K562 (cell line): ENCODE measurements at regions not wholly inside any gene's neighbourhood (a gene's known extent, or its start where the extent isn't known, plus 50 kb on each side); places are given as distances from the start of the nearest gene placed in this dataset.

Experiments used
- ATAC-seq: fragments of 200-7000 bp; cut with Tn5 transposase; 3 replicates; pipeline ENCODE4 v1.9.1; 2020; ENCODE audit warnings: moderate library complexity
- BruUV-seq: library from RNA; stranded (reverse); fragments of 400-500 nt; replicated peaks from 2 replicates; lab custom pipeline; 2021; lab: Mats Ljungman, UMichigan
- CTCF ChIA-PET: fragments of 300-600 bp; formaldehyde crosslinking; extraction: SDS; loops from one replicate; lab custom pipeline; 2021; ENCODE audit warnings: low intra/inter-chr PET ratio; lab: Yijun Ruan, JAX
- POLR2A ChIA-PET: fragments of 300-600, 350-650 bp; sonication (Branson Sonifier 250); formaldehyde crosslinking; extraction: SDS; loops from one replicate; lab custom pipeline; 2021; ENCODE audit warnings: antibody characterized with exemption, inconsistent platforms; lab: Yijun Ruan, JAX
- DNase-seq, 4 experiments: peaks; one replicate each; pipeline versions ENCODE4 v3.0.0 to v3.0.0-alpha.2; 2011 to 2018; ENCODE audit warnings: low spot score in 3 of 4, mixed read lengths in 3 of 4; ENCODE audit errors: extremely low read depth in 1 of 4
- FAIRE-seq: peaks from 2 replicates; lab custom pipeline; 2011; peaks lifted over from hg19 to GRCh38; lab: Jason Lieb, UNC
- H2AFZ ChIP-seq: 2 replicates; pipeline ENCODE4 v1.6.0; 2011; ENCODE audit warnings: low read depth, low read length, control low read depth, inconsistent platforms
- H3K27ac ChIP-seq: fragments of 200-600 bp; 3 replicates; pipeline ENCODE4 v1.8.0; 2011; ENCODE audit warnings: low read depth, mild to moderate bottlenecking, control low read depth, inconsistent platforms, low read length, moderate library complexity, mixed read lengths; ENCODE audit errors: extremely low read depth
- H3K27me3 ChIP-seq, 2 experiments: fragments of 300-600 bp in 1 of 2; 2 replicates in 1 of 2; 3 replicates in 1 of 2; pipeline versions ENCODE4 v1.6.0 to v1.8.0; 2011; ENCODE audit warnings: inconsistent platforms in 2 of 2, low read length in 2 of 2, mild to moderate bottlenecking in 1 of 2, mixed read lengths in 1 of 2, moderate library complexity in 1 of 2; ENCODE audit not compliant: control insufficient read depth in 2 of 2, insufficient read depth in 2 of 2
- H3K36me3 ChIP-seq: fragments of 300-600 bp; 3 replicates; pipeline ENCODE4 v1.8.0; 2011; ENCODE audit warnings: mild to moderate bottlenecking, low read length, inconsistent platforms; ENCODE audit not compliant: control insufficient read depth, insufficient read depth
- H3K4me1 ChIP-seq, 2 experiments: fragments of 200-600 bp in 1 of 2; replicated peaks in 1 of 2; 2 replicates in 1 of 2; 3 replicates in 1 of 2; pipeline versions ENCODE4 v1.5.1 to v1.8.0; 2011; ENCODE audit warnings: inconsistent platforms in 2 of 2, low read length in 2 of 2, mild to moderate bottlenecking in 1 of 2, mixed read lengths in 1 of 2, moderate library complexity in 1 of 2; ENCODE audit not compliant: control insufficient read depth in 2 of 2, insufficient read depth in 2 of 2
- H3K4me2 ChIP-seq: 2 replicates; pipeline ENCODE4 v1.6.1; 2011; ENCODE audit warnings: low read length, control low read depth, inconsistent platforms, mixed read lengths; ENCODE audit not compliant: insufficient read depth
- H3K4me3 ChIP-seq: fragments of 200-600 bp; sonication (generic), shearing (Covaris generic); 2 replicates; pipeline ENCODE4 v1.5.1; 2016; ENCODE audit warnings: control low read depth, inconsistent platforms
- H3K79me2 ChIP-seq: fragments of 200-600 bp; 3 replicates; pipeline ENCODE4 v1.8.0; 2011; ENCODE audit warnings: low read length, inconsistent platforms; ENCODE audit not compliant: control insufficient read depth, insufficient read depth
- H3K9ac ChIP-seq, 2 experiments: 2 replicates each; pipeline versions ENCODE4 v1.6.0 to v1.6.1; 2011; ENCODE audit warnings: low read depth in 2 of 2, low read length in 2 of 2, control low read depth in 1 of 2, inconsistent platforms in 1 of 2, mild to moderate bottlenecking in 1 of 2, mixed read lengths in 1 of 2; ENCODE audit not compliant: insufficient read depth in 1 of 2
- H3K9me1 ChIP-seq: one replicate; pipeline ENCODE4 v1.6.0; 2011; ENCODE audit warnings: inconsistent platforms, mild to moderate bottlenecking, low read length, moderate library complexity; ENCODE audit not compliant: control insufficient read depth, insufficient read depth
- H3K9me3 ChIP-seq: replicated peaks from 2 replicates; pipeline ENCODE4 v1.5.1; 2011; ENCODE audit warnings: low read depth, low read length, inconsistent platforms; ENCODE audit not compliant: control insufficient read depth, insufficient read depth
- H4K20me1 ChIP-seq: replicated peaks from 2 replicates; pipeline ENCODE4 v1.6.1; 2011; ENCODE audit warnings: low read length, inconsistent platforms, mixed read lengths; ENCODE audit not compliant: control insufficient read depth, insufficient read depth
- CCAR2 ChIP-seq: fragments of 200-400 bp; formaldehyde crosslinking; IDR thresholded peaks from 2 replicates; pipeline ENCODE4 v1.6.1; 2017; ENCODE audit warnings: mild to moderate bottlenecking, low read depth, low read length
- LARP7 ChIP-seq: fragments of 450-650 bp; IDR thresholded peaks from 2 replicates; pipeline ENCODE4 v1.6.1; 2016
- MCM2 ChIP-seq: fragments of 450-650 bp; IDR thresholded peaks from 2 replicates; pipeline ENCODE4 v1.6.1; 2017; ENCODE audit warnings: low read depth, mild to moderate bottlenecking
- MIER1 ChIP-seq: fragments of 450-650 bp; IDR thresholded peaks from 2 replicates; pipeline ENCODE4 v1.6.1; 2016; ENCODE audit warnings: antibody characterized with exemption, mild to moderate bottlenecking, low read depth
- ZNF12 ChIP-seq: sonication (generic); formaldehyde crosslinking; IDR thresholded peaks from 2 replicates; pipeline ENCODE4 v1.4.0; 2020; ENCODE audit warnings: mild to moderate bottlenecking, missing genetic modification reagents
- WGBS: fragments of 100-300 bp; shearing (Covaris generic); methylation state at CpG from one replicate; pipeline ENCODE4 v1.1.6; 2016; ENCODE audit warnings: low coverage, mixed read lengths; ENCODE audit not compliant: insufficient coverage; ENCODE audit errors: missing lambda C conversion rate; 5-methylcytosine and 5-hydroxymethylcytosine counted together
- in situ Hi-C: fragments of 300-500 bp; cut with MboI; formaldehyde crosslinking; loops from 4 replicates; pipeline ENCODE4 v1.15.0; 2018; ENCODE audit warnings: inconsistent platforms, mixed read lengths
- intact Hi-C: fragments of 100-400 bp; cut with micrococcal nuclease; formaldehyde crosslinking; loops from 2 replicates; pipeline ENCODE4 v1.14.2; 2022
- TF ChIP-seq, protein P1 (sequence below): fragments of 250-450 bp; sonication (Bioruptor Pico); IDR thresholded peaks from 2 replicates; pipeline ENCODE4 v1.5.0; 2021
- TF ChIP-seq, protein P2 (sequence below): fragments of 250-450 bp; sonication (Bioruptor Pico); IDR thresholded peaks from 2 replicates; pipeline ENCODE4 v1.5.0; 2020; ENCODE audit warnings: mild to moderate bottlenecking
- TF ChIP-seq, protein P3 (sequence below): sonication (generic); formaldehyde crosslinking; IDR thresholded peaks from 2 replicates; pipeline ENCODE4 v1.8.1; 2022; ENCODE audit warnings: missing genetic modification reagents
- TF ChIP-seq, protein P4 (sequence below), 2 experiments: fragments of 450-650 bp; IDR thresholded peaks; 2 replicates each; pipeline ENCODE4 v1.6.1; 2018; ENCODE audit warnings: mild to moderate bottlenecking in 2 of 2, low read depth in 1 of 2; ENCODE audit not compliant: partially characterized antibody in 2 of 2
- TF ChIP-seq, protein P5 (sequence below), 2 experiments: IDR thresholded peaks in 1 of 2; conservative IDR thresholded peaks in 1 of 2; 2 replicates each; pipeline ENCODE4 v1.6.1; 2016; ENCODE audit warnings: low read depth in 2 of 2, mild to moderate bottlenecking in 1 of 2, missing compliant biosample characterization in 1 of 2, missing genetic modification characterization in 1 of 2, moderate library complexity in 1 of 2

DNA sequence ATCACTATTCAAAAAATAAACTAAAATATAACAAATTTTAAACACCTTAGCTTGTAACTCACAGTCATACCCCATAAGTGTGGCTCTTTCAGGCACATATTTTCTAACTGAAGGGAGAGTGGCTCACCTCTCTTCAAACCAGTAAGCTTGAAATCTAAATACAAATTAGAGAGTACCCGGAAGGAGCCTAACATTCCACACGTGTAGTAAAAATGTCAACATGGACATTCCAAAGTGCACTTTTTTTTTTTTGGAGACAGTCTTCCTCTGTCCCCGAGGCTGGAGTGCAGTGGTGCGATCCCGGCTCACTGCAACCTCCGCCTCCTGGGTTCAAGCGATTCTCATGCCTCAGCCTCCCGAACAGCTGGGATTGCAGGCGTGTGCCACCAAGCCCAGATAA is 275.6 kb upstream of the ADGRL2 start (continued):
- TF ChIP-seq, protein P1, sequence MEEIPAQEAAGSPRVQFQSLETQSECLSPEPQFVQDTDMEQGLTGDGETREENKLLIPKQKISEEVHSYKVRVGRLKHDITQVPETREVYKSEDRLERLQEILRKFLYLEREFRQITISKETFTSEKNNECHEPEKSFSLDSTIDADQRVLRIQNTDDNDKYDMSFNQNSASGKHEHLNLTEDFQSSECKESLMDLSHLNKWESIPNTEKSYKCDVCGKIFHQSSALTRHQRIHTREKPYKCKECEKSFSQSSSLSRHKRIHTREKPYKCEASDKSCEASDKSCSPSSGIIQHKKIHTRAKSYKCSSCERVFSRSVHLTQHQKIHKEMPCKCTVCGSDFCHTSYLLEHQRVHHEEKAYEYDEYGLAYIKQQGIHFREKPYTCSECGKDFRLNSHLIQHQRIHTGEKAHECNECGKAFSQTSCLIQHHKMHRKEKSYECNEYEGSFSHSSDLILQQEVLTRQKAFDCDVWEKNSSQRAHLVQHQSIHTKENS (CRISPR knock-in tag): no peak
- no peak for TF ChIP-seq MIER1
- TF ChIP-seq, protein P2, sequence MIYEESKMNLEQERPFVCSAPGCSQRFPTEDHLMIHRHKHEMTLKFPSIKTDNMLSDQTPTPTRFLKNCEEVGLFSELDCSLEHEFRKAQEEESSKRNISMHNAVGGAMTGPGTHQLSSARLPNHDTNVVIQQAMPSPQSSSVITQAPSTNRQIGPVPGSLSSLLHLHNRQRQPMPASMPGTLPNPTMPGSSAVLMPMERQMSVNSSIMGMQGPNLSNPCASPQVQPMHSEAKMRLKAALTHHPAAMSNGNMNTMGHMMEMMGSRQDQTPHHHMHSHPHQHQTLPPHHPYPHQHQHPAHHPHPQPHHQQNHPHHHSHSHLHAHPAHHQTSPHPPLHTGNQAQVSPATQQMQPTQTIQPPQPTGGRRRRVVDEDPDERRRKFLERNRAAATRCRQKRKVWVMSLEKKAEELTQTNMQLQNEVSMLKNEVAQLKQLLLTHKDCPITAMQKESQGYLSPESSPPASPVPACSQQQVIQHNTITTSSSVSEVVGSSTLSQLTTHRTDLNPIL (CRISPR knock-in tag): no peak
- no peak for TF ChIP-seq MCM2
- TF ChIP-seq, protein P3, sequence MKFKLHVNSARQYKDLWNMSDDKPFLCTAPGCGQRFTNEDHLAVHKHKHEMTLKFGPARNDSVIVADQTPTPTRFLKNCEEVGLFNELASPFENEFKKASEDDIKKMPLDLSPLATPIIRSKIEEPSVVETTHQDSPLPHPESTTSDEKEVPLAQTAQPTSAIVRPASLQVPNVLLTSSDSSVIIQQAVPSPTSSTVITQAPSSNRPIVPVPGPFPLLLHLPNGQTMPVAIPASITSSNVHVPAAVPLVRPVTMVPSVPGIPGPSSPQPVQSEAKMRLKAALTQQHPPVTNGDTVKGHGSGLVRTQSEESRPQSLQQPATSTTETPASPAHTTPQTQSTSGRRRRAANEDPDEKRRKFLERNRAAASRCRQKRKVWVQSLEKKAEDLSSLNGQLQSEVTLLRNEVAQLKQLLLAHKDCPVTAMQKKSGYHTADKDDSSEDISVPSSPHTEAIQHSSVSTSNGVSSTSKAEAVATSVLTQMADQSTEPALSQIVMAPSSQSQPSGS (CRISPR knock-in tag): no peak

DNA sequence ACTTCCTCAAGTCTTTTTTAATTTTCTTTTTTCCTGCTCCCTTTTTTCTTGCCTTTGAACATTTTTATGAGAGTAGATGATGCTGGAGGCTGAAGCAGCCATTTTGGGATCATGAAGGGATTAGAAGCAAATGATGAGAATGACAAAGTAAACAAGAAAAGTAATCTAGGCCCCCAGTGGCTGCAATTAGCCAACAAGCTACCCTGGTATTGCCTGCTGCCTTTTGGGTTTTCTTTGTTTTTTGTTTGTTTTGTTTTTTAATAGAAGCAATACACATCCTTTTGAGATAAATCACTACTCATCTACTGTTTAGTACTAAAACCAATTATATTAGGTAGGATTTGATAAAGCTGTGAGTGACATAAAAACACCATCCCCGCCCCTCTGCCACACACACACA is 280.7 kb upstream of the ADGRL2 start:
- CTCF ChIA-PET: no interaction called here
- WGBS: 0% methylated on average over 1 of the region's 1 CpG
- intact Hi-C loops (no loop called here), in situ Hi-C loops (no loop called here)
- H3K9me3 ChIP-seq: no peaks in the 10 kb centered on the region
- no peaks in the 10 kb centered on the region for H3K79me2 ChIP-seq
- H3K4me3 ChIP-seq: no peak overlapping the region
- no peak overlapping the region for H3K4me2 ChIP-seq
- BruUV-seq: no TSS peak
- FAIRE-seq: no peak
- H3K9me1 ChIP-seq: no peaks in the 10 kb centered on the region
- no peaks in the 10 kb centered on the region for H3K36me3 ChIP-seq
- H3K27ac ChIP-seq: no peak overlapping the region
- H3K4me1 ChIP-seq: no peaks in the 10 kb centered on the region
- H3K27me3 ChIP-seq: no peaks in the 10 kb centered on the region
- POLR2A ChIA-PET: no interaction called here
- H4K20me1 ChIP-seq: no peaks in the 10 kb centered on the region
- H2AFZ ChIP-seq: no peak overlapping the region
- DNase-seq: no peak
- H3K9ac ChIP-seq: no peak overlapping the region
- no peak for ATAC-seq
- no peak for TF ChIP-seq LARP7
- TF ChIP-seq, protein P4, sequence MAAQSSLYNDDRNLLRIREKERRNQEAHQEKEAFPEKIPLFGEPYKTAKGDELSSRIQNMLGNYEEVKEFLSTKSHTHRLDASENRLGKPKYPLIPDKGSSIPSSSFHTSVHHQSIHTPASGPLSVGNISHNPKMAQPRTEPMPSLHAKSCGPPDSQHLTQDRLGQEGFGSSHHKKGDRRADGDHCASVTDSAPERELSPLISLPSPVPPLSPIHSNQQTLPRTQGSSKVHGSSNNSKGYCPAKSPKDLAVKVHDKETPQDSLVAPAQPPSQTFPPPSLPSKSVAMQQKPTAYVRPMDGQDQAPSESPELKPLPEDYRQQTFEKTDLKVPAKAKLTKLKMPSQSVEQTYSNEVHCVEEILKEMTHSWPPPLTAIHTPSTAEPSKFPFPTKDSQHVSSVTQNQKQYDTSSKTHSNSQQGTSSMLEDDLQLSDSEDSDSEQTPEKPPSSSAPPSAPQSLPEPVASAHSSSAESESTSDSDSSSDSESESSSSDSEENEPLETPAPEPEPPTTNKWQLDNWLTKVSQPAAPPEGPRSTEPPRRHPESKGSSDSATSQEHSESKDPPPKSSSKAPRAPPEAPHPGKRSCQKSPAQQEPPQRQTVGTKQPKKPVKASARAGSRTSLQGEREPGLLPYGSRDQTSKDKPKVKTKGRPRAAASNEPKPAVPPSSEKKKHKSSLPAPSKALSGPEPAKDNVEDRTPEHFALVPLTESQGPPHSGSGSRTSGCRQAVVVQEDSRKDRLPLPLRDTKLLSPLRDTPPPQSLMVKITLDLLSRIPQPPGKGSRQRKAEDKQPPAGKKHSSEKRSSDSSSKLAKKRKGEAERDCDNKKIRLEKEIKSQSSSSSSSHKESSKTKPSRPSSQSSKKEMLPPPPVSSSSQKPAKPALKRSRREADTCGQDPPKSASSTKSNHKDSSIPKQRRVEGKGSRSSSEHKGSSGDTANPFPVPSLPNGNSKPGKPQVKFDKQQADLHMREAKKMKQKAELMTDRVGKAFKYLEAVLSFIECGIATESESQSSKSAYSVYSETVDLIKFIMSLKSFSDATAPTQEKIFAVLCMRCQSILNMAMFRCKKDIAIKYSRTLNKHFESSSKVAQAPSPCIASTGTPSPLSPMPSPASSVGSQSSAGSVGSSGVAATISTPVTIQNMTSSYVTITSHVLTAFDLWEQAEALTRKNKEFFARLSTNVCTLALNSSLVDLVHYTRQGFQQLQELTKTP (IDR thresholded peaks at IDR 0.05; ENCODE audit: low read depth in 1 of 2, partially characterized antibody in 2 of 2): no peak
- TF ChIP-seq CCAR2: no peak
- TF ChIP-seq, protein P5, sequence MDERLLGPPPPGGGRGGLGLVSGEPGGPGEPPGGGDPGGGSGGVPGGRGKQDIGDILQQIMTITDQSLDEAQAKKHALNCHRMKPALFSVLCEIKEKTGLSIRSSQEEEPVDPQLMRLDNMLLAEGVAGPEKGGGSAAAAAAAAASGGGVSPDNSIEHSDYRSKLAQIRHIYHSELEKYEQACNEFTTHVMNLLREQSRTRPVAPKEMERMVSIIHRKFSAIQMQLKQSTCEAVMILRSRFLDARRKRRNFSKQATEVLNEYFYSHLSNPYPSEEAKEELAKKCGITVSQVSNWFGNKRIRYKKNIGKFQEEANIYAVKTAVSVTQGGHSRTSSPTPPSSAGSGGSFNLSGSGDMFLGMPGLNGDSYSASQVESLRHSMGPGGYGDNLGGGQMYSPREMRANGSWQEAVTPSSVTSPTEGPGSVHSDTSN (CRISPR knock-in tag; IDR thresholded peaks at IDR 0.05; ENCODE audit: low read depth): no peak
- TF ChIP-seq, protein P5 (tag; conservative IDR thresholded peaks at IDR 0.05; ENCODE audit: low read depth): no peak
- no peak for TF ChIP-seq ZNF12 (CRISPR knock-in tag)
